ENCODE measurements at regions not wholly inside any gene's neighbourhood (a gene's known extent, or its start where the extent isn't known, plus 50 kb on each side); places are given as distances from the start of the nearest gene placed in this dataset.
"Not testable (repeated sequence)": the region's sequence is repeated elsewhere in the genome, so short reads cannot be mapped to it uniquely, and the experiment has no call there.

GRCh38 chr5:92703976-92704375, 877.0 kb downstream of the NR2F1-AS1 start:
- no peak for DNase-seq (ENCODE audit: low spot score)

GRCh38 chr5:92695123-92696003, 885.7 kb downstream of the NR2F1-AS1 start:
- TF ChIP-seq CTCF (IDR thresholded peaks at IDR 0.05; ENCODE audit: extremely low read depth, missing control alignments): no peak
- DNase-seq (ENCODE audit: low spot score): no peak

More at GRCh38 chr5:92703976-92704375, 877.0 kb downstream of the NR2F1-AS1 start:
- no peak for TF ChIP-seq CTCF (IDR thresholded peaks at IDR 0.05; ENCODE audit: extremely low read depth, missing control alignments)

- no peak for TF ChIP-seq CTCF (IDR thresholded peaks at IDR 0.05; ENCODE audit: extremely low read depth, missing control alignments)
Measured at GRCh38 chr5:92694067-92694466, 887.0 kb downstream of the NR2F1-AS1 start.

GRCh38 chr5:92691955-92692354, 889.1 kb downstream of the NR2F1-AS1 start:
- not testable (repeated sequence) for DNase-seq (ENCODE audit: low spot score)

More at GRCh38 chr5:92694067-92694466, 887.0 kb downstream of the NR2F1-AS1 start:
- no peak for DNase-seq (ENCODE audit: low spot score)

GRCh38 chr5:92687821-92688722, 892.9 kb downstream of the NR2F1-AS1 start:
- no peak for DNase-seq (ENCODE audit: low spot score)
- TF ChIP-seq CTCF (IDR thresholded peaks at IDR 0.05; ENCODE audit: extremely low read depth, missing control alignments): no peak

GRCh38 chr5:92678640-92679039, 902.4 kb downstream of the NR2F1-AS1 start:
- DNase-seq (ENCODE audit: low spot score): no peak
- no peak for TF ChIP-seq CTCF (IDR thresholded peaks at IDR 0.05; ENCODE audit: extremely low read depth, missing control alignments)

- no peak for DNase-seq (ENCODE audit: low spot score)
- TF ChIP-seq CTCF (IDR thresholded peaks at IDR 0.05; ENCODE audit: extremely low read depth, missing control alignments): no peak
Measured at GRCh38 chr5:92676215-92677165, 904.5 kb downstream of the NR2F1-AS1 start.

All from GM20000 (cell line).